HG03196 (cell line): ENCODE measurements at regions not wholly inside any gene's neighbourhood (a gene's known extent, or its start where the extent isn't known, plus 50 kb on each side); places are given as distances from the start of the nearest gene placed in this dataset.

Experiments
- ATAC-seq: cut with Tn5 transposase; IDR thresholded peaks from one replicate; pipeline ENCODE4 v1.9.1; 2021; ENCODE audit not compliant: unreplicated experiment

GRCh38 chr1:59161136-59161535 lies 135.8 kb upstream of the FGGY start:
- ATAC-seq: no peak

- no peak for ATAC-seq
Measured at GRCh38 chr1:59162665-59163064, 134.2 kb upstream of the FGGY start.

GRCh38 chr1:59163268-59164092 lies 133.4 kb upstream of the FGGY start:
- no peak for ATAC-seq

GRCh38 chr1:59164371-59164770 lies 132.5 kb upstream of the FGGY start:
- ATAC-seq: no peak

- ATAC-seq: no peak
Measured at GRCh38 chr1:59165353-59165752, 131.5 kb upstream of the FGGY start.

- ATAC-seq: no peak
Measured at GRCh38 chr1:59169703-59170102, 127.2 kb upstream of the FGGY start.

- ATAC-seq: no peak
Measured at GRCh38 chr1:59170659-59171058, 126.2 kb upstream of the FGGY start.

- ATAC-seq: no peak
Measured at GRCh38 chr1:59171788-59172187, 125.1 kb upstream of the FGGY start.

GRCh38 chr1:59172693-59173092 lies 124.2 kb upstream of the FGGY start:
- ATAC-seq: no peak

- ATAC-seq: no peak
Measured at GRCh38 chr1:59173721-59174120, 123.2 kb upstream of the FGGY start.

GRCh38 chr1:59176471-59176870 lies 120.4 kb upstream of the FGGY start:
- no peak for ATAC-seq

- ATAC-seq: no peak
Measured at GRCh38 chr1:59177756-59178155, 119.1 kb upstream of the FGGY start.

- no peak for ATAC-seq
Measured at GRCh38 chr1:59178339-59179187, 118.3 kb upstream of the FGGY start.

- ATAC-seq: no peak
Measured at GRCh38 chr1:59179673-59180072, 117.2 kb upstream of the FGGY start.

- ATAC-seq: no peak
Measured at GRCh38 chr1:59180735-59181134, 116.2 kb upstream of the FGGY start.

- no peak for ATAC-seq
Measured at GRCh38 chr1:59183749-59184317, 113.1 kb upstream of the FGGY start.

- no peak for ATAC-seq
Measured at GRCh38 chr1:59184365-59184905, 112.5 kb upstream of the FGGY start.

GRCh38 chr1:59185163-59185860 lies 111.6 kb upstream of the FGGY start:
- ATAC-seq: no peak

- ATAC-seq: no peak
Measured at GRCh38 chr1:59186656-59187055, 110.2 kb upstream of the FGGY start.

- ATAC-seq: no peak
Measured at GRCh38 chr1:59188413-59189213, 108.3 kb upstream of the FGGY start.
